ENCODE measurements at regions not wholly inside any gene's neighbourhood (a gene's known extent, or its start where the extent isn't known, plus 50 kb on each side); places are given as distances from the start of the nearest gene placed in this dataset.
"Not testable (repeated sequence)": the region's sequence is repeated elsewhere in the genome, so short reads cannot be mapped to it uniquely, and the experiment has no call there.

DNA sequence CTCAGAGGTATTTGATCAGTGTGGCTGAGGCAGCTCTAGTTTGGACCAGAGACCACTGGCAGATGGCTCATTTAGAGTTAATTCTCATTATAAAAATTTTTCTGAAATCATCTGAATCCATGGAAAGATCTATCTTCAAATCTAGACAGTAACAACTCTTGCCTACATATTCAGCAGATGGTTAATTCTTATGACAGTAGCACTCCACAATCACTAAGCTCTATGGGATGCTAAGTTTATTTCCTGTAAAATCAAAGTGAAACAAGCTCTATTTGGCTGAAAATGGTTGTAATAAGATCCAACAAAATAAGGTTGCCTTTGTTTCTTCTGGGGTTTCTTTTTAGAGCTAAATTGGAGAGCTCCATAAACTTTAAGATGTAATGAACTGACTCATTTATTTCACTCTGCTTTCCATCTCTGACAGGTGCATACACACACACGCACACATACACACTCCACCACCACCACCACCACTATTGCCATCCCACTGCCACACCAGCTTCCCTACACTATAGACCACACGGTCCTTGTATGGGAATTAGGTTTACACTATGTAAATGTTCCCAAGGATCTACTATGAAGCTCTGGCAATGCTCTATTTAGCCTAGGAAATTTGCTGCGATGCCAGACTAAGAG, 293.1 kb downstream of the RPAP3 start:
- DNase-seq (ENCODE audit: low spot score) = no peak

DNA sequence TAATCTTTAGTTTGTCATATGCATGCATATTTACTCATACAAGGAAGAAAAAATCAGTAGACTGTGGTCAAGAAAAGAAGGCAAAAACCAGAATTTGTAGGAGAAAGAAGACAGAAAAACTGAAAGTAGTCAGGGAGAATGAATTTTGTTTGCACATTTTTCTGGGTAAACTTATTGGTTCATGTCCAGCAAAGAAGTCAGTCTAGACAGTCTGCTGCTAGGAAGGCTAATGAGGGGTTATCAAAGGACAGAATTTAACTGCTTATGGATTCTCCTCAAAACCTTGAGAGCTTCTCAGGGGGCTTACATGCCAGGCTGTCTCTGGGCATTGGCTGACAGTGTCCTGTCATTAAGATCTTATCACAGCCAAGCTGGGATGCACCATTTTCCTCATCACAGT, 293.9 kb downstream of the RPAP3 start:
- no peak for DNase-seq (ENCODE audit: low spot score)

DNA sequence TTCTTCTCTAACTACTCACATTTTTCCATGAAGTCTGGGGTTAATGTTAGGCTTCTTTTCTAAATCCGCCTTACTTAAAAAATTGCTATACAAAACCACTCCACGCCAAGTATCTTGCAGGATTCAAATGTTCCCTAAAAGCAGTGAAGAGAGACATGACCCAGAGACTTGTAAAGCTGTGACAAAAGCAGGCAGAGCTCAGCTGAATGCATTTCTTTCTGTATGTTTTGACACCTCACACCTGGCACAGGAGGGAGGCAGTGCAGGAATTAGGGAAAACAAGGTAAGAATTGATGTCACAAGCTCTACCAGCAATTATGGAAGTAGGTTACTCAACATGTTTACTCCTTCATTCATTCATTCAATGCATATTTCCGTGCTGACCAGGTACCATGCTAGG, 295.0 kb downstream of the RPAP3 start:
- DNase-seq (ENCODE audit: low spot score) = no peak

DNA sequence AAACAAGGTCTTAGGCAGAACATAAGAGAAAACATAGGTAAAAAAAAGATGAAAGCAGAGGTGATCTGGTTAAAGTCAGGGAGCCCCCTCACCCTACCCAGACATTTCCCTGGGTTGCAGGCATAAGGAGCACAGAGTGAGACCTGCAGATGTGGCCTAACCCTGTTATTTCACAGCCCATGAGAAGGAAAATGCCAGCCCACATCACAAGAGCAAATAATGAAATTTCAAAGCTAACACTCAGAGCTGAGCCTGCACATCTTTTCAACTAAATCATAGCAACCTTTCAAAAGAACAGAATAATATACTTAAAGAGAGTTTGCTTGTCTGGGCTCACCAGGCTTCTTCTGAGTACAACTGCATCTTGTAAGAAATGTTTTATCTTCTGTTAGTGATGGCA, 295.4 kb downstream of the RPAP3 start:
- DNase-seq (ENCODE audit: low spot score) = no peak

- no peak for DNase-seq (ENCODE audit: low spot score)
Observed at GRCh38 chr12:47409310-47409987, 296.4 kb downstream of the RPAP3 start.

DNA sequence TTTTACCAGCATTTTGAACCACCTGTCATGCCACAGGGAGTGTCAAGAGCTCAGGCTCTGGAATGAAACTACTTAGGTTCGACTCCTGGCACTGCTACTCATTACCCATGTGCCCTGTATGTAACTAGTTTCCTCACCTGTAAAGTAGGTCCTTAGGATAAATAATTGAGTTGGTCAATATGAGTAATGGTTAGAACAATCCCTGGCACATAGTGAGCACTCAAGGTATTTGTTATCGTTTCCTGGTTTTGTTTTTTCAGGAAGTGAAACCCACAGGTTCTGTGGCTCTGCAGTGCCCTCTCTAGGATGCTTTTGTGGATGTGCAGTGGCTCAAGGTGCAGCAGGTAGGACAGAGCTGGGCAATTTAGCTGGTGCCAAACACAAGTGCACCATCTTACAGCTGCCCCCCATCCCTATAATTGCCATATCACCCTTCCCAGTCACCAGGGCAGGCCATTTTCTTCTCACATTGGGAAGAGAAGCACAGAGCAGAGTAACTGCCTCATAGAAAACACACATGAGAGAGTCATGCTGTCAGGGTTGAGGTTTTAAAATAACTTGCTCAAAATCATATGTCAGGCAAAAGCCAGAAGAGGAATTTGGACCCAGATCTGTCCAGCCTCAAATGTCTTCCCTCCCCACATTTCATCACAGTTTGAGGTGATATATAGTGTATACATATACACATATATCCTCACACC, 297.5 kb downstream of the RPAP3 start:
- no peak for DNase-seq (ENCODE audit: low spot score)

GRCh38 chr12:47407463-47408129, 298.2 kb downstream of the RPAP3 start:
- DNase-seq (ENCODE audit: low spot score) = no peak

- no peak for DNase-seq (ENCODE audit: low spot score)
Observed at GRCh38 chr12:47403681-47404080, 302.1 kb downstream of the RPAP3 start.

DNA sequence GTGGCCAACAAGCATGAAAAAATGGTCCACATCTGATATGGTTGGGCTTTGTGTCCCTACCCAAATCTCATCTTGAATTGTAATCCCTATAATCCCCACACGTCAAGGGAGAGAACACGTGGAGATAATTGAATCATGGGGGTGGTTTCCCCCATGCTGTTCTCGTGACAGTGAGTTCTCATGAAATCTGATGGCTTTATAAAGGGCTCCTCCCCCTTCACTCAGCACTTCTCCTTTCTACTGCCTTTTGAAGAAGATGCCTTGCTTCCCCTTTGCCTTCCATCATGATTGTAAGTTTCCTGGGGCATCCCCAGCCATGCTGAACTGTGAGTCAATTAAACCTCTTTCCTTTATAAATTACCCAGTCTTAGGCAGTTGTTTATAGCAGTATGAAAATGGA, 304.6 kb downstream of the RPAP3 start:
- DNase-seq (ENCODE audit: low spot score) = not testable (repeated sequence)

- DNase-seq (ENCODE audit: low spot score) = no peak
Observed at GRCh38 chr12:47400266-47400665, 305.6 kb downstream of the RPAP3 start.

DNA sequence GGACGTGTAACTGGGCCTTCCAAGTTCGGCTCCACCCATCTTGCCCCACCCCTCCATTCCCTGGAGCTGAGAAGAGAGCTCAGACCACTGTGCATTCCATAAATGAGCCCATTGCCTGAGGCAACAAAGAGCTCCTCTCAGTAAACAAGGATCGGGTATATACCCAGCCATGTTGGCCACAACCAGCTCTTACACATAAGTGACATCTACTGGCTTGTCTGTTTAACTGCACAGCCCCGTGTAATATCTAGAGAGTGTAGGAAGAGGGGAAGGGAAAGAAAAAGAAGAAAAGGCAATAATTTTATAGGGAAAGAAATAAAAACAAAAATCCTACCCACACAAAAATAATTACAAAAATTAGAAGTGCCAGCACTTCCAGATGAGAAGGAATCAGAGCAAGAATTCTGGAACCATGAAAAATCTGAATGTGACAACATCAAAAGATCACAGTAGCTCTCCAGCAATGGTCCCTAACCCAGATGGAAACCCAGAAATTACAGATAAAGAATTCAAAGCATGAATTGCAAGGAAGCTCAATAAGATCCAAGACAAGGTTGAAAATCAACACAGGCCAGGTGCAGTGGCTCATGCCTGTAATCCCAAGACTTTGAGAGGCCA, 308.1 kb downstream of the RPAP3 start:
- no peak for DNase-seq (ENCODE audit: low spot score)

GRCh38 chr12:47396902-47397663, 308.7 kb downstream of the RPAP3 start:
- no peak for DNase-seq (ENCODE audit: low spot score)

- DNase-seq (ENCODE audit: low spot score) = no peak
Observed at GRCh38 chr12:47394070-47394469, 311.8 kb downstream of the RPAP3 start.

DNA sequence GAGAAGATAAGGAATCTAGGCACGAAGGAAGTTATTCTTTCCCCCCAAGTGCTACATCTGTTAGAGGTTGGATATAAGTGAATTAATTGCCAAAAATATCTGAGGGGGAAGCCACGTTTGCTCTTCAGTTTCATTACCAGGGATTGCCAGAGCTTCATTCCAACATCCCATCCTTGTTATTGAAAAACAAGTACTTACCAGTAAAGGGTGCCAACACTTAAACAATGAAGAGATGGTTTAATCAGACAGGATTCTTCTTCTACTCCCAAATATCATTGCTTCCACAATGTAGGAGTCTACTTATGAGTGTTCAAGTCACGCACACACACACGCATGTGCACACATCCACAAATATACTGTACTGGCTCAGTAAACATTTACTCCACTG, 312.4 kb downstream of the RPAP3 start:
- no peak for DNase-seq (ENCODE audit: low spot score)

GRCh38 chr12:47391566-47391965, 311.8 kb upstream of the AMIGO2 start:
- DNase-seq (ENCODE audit: low spot score) = no peak

GRCh38 chr12:47388712-47389111, 309.0 kb upstream of the AMIGO2 start:
- DNase-seq (ENCODE audit: low spot score) = no peak

DNA sequence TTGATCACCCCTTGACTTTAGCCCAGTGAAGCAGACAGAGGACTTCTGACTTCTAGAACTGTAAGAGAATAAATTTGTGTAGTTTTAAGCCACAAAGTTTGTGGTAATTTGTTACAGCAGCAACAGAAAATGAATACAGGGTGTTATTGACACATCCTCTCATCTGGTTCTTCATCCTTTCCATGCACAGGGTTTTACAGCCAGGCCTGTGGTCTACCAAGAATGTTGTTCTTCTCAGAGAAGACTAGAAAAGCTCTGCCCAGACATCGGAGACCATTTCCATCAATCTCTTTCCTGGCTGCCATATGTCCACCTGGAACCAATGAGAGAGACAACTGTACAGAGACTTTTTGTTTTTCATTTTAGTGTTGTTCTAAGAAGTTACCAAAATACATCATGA, 308.2 kb upstream of the AMIGO2 start:
- DNase-seq (ENCODE audit: low spot score) = no peak

DNA sequence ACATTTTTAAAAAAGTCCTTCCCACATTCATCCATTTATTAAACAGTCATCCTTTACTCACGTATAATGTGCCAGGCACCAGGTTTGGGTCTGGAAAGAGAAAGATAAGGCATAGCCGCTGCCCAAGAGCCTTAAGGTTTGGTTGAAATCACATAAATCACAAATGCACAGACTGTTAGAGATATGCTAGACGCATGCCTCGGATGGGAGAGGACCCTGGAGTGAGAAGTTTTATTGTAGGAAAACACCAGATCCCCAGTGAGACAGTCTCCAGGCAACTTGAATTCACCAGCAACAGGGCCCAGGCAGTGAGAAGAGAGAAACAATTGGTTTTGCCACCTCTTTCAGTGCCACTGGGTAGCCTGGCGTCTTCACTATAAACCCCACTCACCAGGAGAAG, 305.9 kb upstream of the AMIGO2 start:
- DNase-seq (ENCODE audit: low spot score) = no peak

GRCh38 chr12:47383942-47384341, 304.2 kb upstream of the AMIGO2 start:
- DNase-seq (ENCODE audit: low spot score) = no peak

DNA sequence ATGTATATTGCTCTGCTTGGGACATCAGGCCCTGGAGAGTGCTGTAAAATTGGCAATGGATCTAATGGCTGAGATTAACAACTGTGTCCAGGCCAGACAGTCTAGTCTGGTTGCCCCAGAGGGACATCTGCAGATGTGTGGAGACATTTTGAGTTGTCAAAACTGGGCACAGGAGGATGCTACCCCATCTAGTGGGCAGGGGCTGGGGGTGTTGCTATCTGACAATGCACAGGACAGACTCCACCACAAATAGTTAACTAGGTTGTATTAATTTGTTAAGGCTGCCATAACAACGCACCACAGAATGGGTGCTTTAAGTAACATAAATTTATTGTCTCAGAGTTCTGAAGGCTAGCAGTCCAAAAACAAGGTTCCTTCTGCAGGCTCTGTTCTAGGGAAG, 302.5 kb upstream of the AMIGO2 start:
- DNase-seq (ENCODE audit: low spot score) = no peak

DNA sequence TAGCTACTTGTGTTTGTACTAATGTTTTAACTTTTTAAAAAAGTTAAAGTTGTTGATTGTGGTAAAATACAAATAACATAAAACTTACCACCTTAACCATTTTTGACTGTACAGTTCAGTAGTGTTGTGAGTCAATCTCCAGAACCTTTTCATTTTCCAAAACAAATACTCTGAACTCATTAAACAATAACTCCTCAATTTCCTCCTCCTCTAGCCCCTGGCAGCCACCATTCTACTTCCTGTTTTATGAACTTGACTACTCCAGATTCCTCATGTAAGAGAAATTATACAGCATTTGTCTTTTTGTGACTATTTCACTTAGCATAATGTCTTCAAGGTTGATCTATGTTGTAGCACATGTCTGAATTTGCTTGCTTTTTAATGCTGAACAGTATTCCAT, 299.1 kb upstream of the AMIGO2 start:
- DNase-seq (ENCODE audit: low spot score) = no peak
